GM21723 (cell line): ENCODE measurements at regions not wholly inside any gene's neighbourhood (a gene's known extent, or its start where the extent isn't known, plus 50 kb on each side); places are given as distances from the start of the nearest gene placed in this dataset.

Experiments
- ATAC-seq: cut with Tn5 transposase; IDR thresholded peaks from one replicate; pipeline ENCODE4 v1.9.1; 2021; ENCODE audit warnings: mild to moderate bottlenecking, moderate library complexity; ENCODE audit not compliant: unreplicated experiment

GRCh38 chr5:2696156-2696807, 55.2 kb downstream of the IRX2 start:
- no peak for ATAC-seq

DNA sequence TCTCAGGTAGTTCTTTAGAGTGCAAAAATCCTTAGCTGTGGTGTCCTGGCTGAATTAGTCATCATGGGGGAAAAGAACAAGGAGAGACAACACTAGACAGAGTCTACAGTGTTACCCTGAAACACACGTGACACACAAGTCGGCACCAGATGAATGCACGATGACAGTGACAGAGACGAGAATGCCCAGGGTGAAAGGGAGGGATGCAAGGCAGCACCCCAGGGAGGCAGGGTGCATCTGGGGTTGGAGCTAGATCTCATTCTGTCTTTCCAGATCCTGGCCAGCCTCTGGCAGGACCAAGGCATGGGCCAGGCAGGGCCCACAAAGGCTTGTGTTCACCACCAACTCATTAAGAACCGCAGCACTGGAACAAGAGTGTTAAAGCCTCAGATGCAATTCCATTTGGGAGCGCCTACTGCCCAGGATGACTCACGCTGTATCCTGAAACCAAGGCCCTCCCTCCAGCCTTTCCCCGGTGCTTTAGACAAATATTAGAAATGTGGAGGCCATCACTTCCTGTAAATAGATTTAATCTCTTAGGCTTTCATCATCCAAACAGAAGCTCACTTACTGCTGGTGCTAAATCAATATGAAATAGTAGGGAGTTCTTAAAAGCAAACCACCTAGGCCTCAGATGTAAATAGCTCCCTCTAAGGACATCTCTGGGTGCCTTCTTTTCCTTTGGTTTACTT, 56.1 kb downstream of the IRX2 start:
- no peak for ATAC-seq

DNA sequence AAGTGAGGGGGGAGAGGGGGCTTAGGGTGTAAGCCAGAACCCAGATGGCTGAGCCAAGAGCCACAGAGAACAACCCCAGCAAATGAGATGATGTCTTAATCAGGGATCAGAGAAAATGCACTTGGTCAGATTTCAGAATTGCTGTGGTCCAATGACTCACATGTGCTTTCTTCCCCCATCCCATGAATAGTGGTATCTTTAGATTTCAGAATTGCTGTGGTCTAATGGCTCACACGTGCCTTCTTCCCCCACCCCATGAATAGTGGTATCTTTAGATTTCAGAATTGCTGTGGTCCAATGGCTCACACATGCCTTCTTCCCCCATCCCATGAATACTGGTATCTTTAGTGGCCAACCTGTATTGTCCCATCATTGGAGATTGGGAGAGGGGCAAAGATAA, 59.9 kb downstream of the IRX2 start:
- no peak for ATAC-seq

DNA sequence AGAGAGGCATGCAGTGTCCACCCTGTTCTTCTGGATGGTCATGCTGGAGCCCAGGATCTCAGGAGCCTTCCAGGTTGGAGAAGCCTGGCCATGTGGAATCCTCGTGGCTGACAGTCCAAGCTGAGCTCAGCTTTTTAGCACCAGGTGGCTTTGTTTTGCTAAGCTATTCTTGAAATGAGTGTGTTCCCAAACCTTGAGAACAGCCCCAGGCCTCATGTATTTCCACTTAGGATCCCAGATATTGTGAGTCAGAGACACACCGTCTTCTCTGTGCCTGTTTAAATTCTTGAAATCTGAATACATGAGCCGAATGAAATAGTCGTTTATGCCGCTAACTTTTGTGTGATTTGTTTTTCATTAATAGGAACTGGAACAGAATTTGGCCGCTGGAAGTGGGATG, 61.2 kb downstream of the IRX2 start:
- no peak for ATAC-seq

DNA sequence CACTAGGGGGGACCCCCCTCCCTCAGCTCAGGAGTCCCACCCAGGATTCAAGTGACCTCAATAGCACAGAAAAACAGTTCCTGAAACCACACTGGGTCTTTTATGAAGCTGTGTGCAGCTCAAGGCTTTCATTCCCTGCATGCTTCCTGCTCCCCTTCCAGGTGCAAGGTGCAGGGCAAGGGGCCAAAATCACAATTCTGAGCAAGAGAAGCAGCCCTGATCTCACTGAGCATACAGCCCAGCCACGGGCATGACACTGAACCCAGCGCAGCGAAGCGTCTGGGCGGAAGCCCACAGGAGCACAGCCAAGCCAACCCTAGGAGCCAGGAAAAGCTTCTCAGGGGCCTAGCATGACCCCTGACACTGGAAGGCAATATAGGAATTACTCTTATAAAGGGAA, 62.9 kb downstream of the IRX2 start:
- no peak for ATAC-seq

DNA sequence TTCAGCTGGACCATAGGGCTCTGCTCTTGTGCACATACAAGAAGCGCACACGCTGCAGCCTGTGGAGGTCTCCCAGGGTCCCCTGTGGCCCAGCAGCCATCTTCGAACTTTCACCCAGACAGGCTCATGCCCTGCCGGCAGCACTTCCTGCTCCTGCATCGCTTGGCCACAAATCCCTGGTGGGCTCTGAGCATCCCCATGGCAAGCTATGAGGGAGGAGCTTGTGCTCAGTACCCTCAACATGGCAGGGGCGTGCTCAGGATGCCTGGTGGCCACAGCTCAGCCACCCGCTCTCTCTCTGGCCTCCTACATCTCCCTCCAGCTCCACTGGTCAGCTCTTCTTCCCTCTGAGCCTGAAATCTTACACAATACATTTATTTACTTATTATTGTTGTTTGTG, 63.7 kb downstream of the IRX2 start:
- no peak for ATAC-seq

DNA sequence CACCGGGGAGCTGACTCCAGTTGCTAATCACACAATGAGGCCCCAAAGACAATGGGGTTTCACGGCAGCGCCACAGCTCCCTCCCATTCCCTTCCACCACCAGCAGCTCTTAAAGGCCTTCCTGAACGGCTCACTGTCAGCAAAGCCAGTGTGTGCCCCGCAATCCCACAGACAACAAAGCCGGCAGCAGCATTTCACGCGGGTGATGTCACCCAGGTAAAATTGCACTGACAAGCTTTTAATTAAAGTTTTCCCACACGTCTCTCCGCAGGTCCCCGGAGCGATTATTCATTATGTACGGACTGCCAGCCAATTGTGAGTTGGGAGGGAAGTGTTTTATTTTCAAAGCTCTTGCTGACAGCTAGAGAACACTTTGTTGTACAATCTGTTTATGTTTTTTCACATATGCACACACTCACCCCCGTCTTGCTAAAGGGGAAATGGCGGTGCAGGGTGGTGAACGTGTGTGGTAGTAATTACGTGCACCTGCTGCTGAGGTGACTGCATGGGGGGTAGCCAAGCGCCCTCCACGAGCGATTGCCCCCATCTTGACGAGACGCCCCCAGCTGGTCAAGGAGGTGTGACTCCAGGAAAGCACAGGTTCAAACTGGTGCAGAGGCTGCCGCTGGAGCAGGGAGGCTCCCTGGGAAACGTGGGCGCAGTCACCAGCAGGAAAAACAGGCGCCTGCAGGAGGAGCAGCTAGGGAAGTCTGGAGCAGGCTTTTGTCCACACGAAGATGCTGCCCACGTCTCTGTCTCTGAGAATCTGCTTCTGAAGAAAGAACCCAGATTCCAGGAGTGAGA, 65.0 kb downstream of the IRX2 start:
- no peak for ATAC-seq

DNA sequence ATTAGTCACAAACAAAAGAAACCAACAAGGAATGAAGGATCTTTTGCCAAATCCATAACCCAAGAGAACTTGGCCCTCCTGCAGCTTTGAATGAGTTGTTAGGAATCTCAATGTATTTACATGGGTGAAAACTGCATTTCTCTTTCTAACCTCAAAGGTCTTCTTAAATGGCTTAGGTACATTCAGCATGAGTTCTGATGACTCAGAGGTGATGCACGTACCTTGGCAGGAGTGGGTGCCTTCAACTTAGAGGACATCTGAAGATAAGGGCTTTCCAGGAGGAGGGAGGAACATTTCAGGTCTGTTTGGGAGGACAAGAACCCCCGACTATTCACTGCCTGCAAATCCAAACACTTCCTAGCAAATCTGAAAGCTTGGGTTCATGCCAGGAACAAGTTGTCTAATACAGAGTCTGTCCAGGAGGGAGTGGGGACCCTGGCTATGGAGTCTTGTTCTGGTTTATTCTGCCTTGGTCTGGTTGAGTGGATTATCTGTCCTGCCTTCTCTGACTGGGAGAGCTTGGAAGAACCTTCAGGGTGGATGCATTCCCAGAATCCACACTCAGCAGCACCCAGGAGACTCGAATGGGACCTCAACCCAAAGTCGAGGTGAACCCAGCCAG, 65.7 kb downstream of the IRX2 start:
- ATAC-seq: no peak

- no peak for ATAC-seq
Observed at GRCh38 chr5:2684606-2685005, 66.9 kb downstream of the IRX2 start.

DNA sequence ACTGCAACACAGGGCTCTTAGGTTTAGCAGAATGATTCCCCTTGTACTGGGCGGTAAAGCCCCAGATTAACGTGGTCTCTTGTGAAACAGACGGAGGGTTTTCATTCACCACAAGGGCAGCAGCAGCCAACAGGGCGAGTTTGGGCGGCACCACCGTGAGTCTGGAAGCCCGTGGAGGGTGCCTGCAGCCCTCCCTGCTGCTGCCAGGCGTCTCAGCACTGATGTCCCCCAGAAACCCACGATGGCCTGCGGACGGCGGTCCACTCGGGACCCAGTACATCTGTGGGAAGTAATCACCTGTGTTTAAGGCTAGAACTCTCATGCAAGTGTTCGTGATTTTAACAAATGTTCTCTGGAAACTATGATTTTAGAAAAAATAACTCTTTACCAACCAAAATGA, 67.8 kb downstream of the IRX2 start:
- ATAC-seq: no peak

- no peak for ATAC-seq
Observed at GRCh38 chr5:2681476-2681875, 70.0 kb downstream of the IRX2 start.

DNA sequence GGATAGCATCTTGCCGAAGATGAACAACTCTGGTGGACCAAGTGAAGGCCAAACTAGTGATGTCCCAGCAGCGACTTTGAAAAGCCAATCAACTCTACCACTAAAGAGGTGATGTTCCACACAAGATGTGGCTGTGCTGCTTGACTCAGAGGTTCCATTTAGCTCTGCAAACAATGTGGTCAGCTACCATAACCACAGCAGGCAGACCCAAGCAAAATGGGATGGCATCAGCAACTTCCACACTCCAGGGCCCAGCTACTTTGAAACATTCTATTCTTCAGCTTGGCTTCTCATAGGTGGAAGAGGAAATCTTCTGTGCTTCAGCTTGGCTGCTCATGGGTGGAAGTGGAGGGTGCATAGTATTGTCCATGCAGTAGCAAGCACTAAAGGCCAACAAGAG, 70.5 kb downstream of the IRX2 start:
- no peak for ATAC-seq

DNA sequence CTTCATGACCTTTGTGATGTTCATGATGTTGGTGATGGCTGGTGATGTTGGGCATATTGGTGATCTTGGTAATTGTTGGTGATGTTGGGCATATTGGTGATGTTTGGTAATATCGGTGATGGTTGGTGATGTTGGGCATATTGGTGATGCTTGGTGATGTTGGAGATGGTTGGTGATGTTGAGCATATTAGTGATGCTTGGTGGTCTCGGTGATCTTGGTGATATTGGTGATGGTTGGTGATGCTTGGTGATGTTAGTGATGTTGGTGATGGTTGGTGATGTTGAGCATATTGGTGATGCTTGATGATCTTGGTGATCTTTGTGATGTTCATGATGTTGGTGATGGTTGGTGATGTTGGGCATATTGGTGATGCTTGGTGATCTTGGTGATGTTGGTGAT, 73.8 kb downstream of the IRX2 start:
- ATAC-seq: no peak

DNA sequence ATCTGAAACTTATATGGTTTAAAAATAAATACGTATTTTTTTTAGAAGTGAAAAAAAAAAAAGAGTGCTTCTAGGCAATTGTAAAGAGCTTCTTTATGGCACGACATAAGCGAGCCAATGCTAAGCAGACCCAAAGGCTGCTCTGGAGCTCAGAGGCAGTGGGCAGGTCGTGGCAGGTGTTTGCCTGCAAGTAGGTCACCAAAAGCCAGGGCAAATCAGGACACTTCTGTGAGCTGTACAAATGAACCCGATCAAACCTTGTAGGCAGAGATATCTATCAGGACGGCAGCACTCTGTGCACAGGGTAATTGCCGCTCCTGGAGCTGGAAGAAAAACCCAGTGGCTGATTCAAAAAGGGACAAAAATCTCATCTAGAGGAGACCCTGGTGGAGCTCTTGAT, 75.9 kb downstream of the IRX2 start:
- ATAC-seq: no peak

GRCh38 chr5:2674456-2674855, 77.0 kb downstream of the IRX2 start:
- no peak for ATAC-seq

DNA sequence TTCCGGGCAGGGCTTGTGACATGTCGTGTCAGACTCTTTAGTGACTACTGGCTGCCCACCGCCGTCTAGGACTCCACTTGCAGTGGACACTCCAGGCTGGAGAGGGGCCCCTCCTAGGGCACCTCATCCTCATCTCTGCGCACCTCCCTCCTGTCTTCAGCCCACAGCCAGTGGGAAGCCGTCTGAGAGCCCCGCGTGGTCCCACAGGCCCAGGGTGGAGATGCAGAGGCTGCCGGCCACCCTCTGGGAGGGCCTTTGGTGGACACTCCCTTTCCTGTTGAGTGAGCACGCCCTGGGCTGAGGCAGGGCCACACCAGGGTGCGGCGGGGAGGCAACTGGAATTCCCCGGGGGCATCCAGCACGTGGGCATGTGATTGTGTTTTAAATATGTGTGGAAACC, 80.5 kb downstream of the IRX2 start:
- ATAC-seq: no peak

GRCh38 chr5:2669913-2670312, 81.6 kb downstream of the IRX2 start:
- no peak for ATAC-seq

DNA sequence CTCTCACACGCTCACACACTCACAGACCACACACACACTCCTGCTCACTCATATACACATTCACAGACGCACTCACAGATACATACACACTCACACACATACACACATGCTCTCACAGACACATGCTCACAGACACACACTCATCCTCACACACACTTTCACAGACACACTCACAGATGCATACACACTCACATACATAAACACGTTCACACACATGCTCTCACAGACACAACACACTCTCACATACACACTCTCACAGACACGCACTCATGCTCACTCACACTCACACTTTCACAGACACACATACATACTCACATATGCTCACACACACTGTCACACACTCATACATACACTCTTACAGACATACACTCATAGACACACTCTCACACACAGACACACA, 82.2 kb downstream of the IRX2 start:
- ATAC-seq: no peak

GRCh38 chr5:2666081-2666480, 85.4 kb downstream of the IRX2 start:
- ATAC-seq: no peak

GRCh38 chr5:2663489-2663888, 88.0 kb downstream of the IRX2 start:
- no peak for ATAC-seq

DNA sequence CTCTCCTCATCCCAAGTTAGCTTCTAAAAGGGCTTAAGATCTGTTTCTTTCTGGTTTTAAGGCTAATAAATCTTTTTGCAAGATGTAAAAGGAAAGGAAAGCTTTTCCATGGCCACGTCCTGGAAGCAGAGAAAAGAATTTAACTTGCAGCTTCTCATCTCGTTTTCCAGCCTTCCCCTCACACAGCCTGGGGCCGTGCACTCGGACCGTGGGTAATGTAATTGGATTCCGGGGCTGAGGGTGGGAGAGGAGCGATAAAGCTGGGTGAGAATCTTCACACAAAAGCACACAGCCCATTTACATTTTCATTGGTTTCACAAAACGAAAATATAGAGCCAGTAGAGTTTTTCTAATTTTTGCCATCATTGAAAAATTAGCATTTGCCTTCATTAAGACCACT, 91.2 kb downstream of the IRX2 start:
- no peak for ATAC-seq
